HEK293 (cell line): ENCODE measurements at regions not wholly inside any gene's neighbourhood (a gene's known extent, or its start where the extent isn't known, plus 50 kb on each side); places are given as distances from the start of the nearest gene placed in this dataset.

Experiments
- CTCF ChIP-seq: fragments of 450-650 bp; formaldehyde crosslinking; IDR thresholded peaks from 2 replicates; pipeline ENCODE4 v1.5.1; 2016; ENCODE audit warnings: missing biosample characterization, missing genetic modification characterization
- KLF1 ChIP-seq: fragments of 450-650 bp; formaldehyde crosslinking; IDR thresholded peaks from 2 replicates; pipeline ENCODE4 v1.5.1; 2016; ENCODE audit warnings: missing biosample characterization, missing genetic modification characterization
- SETDB1 ChIP-seq: IDR thresholded peaks from one replicate; pipeline ENCODE4 v1.6.1; 2017; ENCODE audit warnings: mild to moderate bottlenecking, low read length, moderate library complexity, mixed read lengths; ENCODE audit not compliant: insufficient read length
- TCF7L2 ChIP-seq: IDR thresholded peaks from 2 replicates; pipeline ENCODE4 v1.6.1; 2011; ENCODE audit warnings: low read depth, mild to moderate bottlenecking, inconsistent platforms, low read length, moderate library complexity, borderline replicate concordance
- YY1 ChIP-seq: fragments of 450-650 bp; formaldehyde crosslinking; IDR thresholded peaks from 2 replicates; pipeline ENCODE4 v1.5.1; 2018; ENCODE audit warnings: missing biosample characterization, missing genetic modification characterization
- ZBTB11 ChIP-seq: fragments of 450-650 bp; formaldehyde crosslinking; conservative IDR thresholded peaks from 2 replicates; pipeline ENCODE4 v1.5.1; 2016; ENCODE audit warnings: low read depth, missing biosample characterization, missing genetic modification characterization
- ZBTB44 ChIP-seq: fragments of 450-650 bp; IDR thresholded peaks from 2 replicates; pipeline ENCODE4 v1.5.1; 2018; ENCODE audit warnings: missing biosample characterization, mild to moderate bottlenecking, missing genetic modification characterization
- ZFP37 ChIP-seq: fragments of 450-650 bp; formaldehyde crosslinking; IDR thresholded peaks from 2 replicates; pipeline ENCODE4 v1.5.1; 2016; ENCODE audit warnings: missing biosample characterization, missing genetic modification characterization
- ZNF623 ChIP-seq: fragments of 450-650 bp; formaldehyde crosslinking; IDR thresholded peaks from 2 replicates; pipeline ENCODE4 v1.5.1; 2016; ENCODE audit warnings: missing biosample characterization, missing genetic modification characterization
- ZNF639 ChIP-seq: fragments of 450-650 bp; formaldehyde crosslinking; IDR thresholded peaks from 2 replicates; pipeline ENCODE4 v1.5.1; 2016; ENCODE audit warnings: missing biosample characterization, missing genetic modification characterization
- ZNF76 ChIP-seq: fragments of 450-650 bp; formaldehyde crosslinking; IDR thresholded peaks from 2 replicates; pipeline ENCODE4; 2016; ENCODE audit warnings: low read depth, missing biosample characterization, missing genetic modification characterization, borderline replicate concordance

- TF ChIP-seq YY1 (no peak), ZBTB11 (tag by site-specific recombination) (no peak), CTCF (tag by site-specific recombination) (no peak), ZNF623 (tag by site-specific recombination) (no peak), TCF7L2 (no peak), SETDB1 (no peak), KLF1 (tag by site-specific recombination) (no peak), ZNF639 (tag by site-specific recombination) (no peak), ZNF76 (tag by site-specific recombination) (no peak), ZFP37 (no peak), ZBTB44 (tag by site-specific recombination) (no peak)
Observed at GRCh38 chr4:156138781-156139280, 185.2 kb upstream of the CTSO start.
